Gastroesophageal sphincter (tissue), 3 donors: ENCODE measurements at regions not wholly inside any gene's neighbourhood (a gene's known extent, or its start where the extent isn't known, plus 50 kb on each side); places are given as distances from the start of the nearest gene placed in this dataset.

Experiments used
- EP300 ChIP-seq: sonication (generic); formaldehyde crosslinking; IDR thresholded peaks from one replicate; pipeline ENCODE4 v1.6.1; 2017; ENCODE audit warnings: antibody characterized with exemption, mild to moderate bottlenecking
- POLR2A ChIP-seq, 2 donors: fragments of 450-650 bp; IDR thresholded peaks; one replicate each; pipeline ENCODE4 v1.6.1; 2017; ENCODE audit warnings: antibody characterized with exemption in 2 of 2, mild to moderate bottlenecking in 2 of 2, moderate library complexity in 1 of 2
- POLR2AphosphoS5 ChIP-seq: sonication (generic); formaldehyde crosslinking; IDR thresholded peaks from one replicate; pipeline ENCODE4 v1.6.1; 2017; ENCODE audit warnings: antibody characterized with exemption
- TF ChIP-seq, protein P1 (sequence below), 4 experiments: fragments of 200-600 bp in 2 of 4; fragments of 450-650 bp in 2 of 4; sonication (generic) in 1 of 4; IDR thresholded peaks; one replicate each; pipeline ENCODE4 v1.5.1; 2017 to 2019; ENCODE audit warnings: antibody characterized with exemption in 4 of 4, mild to moderate bottlenecking in 2 of 4, moderate library complexity in 2 of 4

DNA sequence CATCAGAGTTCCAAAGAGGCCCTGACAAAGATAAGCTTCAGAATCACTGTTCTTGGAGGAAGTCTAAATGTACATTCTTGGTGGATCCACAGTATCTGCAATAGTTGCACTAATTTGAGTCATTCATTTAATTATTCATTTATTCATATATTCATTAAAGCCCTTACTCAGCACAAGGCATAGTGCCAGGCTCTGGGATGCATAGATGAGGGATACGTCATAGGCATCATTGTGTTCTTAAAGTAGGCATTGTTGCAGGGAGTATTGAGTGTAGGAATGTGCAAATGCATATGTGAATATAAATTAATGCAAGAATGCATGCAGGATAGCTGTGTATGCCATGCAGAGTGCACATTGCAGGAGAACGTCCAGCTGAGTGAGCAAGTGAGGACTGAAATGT lies 100.7 kb downstream of the DRD1 start:
- TF ChIP-seq, protein P1, sequence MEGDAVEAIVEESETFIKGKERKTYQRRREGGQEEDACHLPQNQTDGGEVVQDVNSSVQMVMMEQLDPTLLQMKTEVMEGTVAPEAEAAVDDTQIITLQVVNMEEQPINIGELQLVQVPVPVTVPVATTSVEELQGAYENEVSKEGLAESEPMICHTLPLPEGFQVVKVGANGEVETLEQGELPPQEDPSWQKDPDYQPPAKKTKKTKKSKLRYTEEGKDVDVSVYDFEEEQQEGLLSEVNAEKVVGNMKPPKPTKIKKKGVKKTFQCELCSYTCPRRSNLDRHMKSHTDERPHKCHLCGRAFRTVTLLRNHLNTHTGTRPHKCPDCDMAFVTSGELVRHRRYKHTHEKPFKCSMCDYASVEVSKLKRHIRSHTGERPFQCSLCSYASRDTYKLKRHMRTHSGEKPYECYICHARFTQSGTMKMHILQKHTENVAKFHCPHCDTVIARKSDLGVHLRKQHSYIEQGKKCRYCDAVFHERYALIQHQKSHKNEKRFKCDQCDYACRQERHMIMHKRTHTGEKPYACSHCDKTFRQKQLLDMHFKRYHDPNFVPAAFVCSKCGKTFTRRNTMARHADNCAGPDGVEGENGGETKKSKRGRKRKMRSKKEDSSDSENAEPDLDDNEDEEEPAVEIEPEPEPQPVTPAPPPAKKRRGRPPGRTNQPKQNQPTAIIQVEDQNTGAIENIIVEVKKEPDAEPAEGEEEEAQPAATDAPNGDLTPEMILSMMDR (IDR thresholded peaks at IDR 0.05): no peak
- no peak for TF ChIP-seq POLR2A (IDR thresholded peaks at IDR 0.05)
- no peak for TF ChIP-seq POLR2AphosphoS5
- no peak for TF ChIP-seq EP300
